A673 (cell line): ENCODE measurements at regions not wholly inside any gene's neighbourhood (a gene's known extent, or its start where the extent isn't known, plus 50 kb on each side); places are given as distances from the start of the nearest gene placed in this dataset.

Experiments
- CTCF ChIP-seq: fragments of 300-800, 200-600 bp; sonication (generic); conservative IDR thresholded peaks from 2 replicates; pipeline ENCODE4 v1.5.1; 2017; ENCODE audit warnings: low read depth, mild to moderate bottlenecking, antibody characterized with exemption, low read length, moderate library complexity, mixed read lengths
- EZH2 ChIP-seq: fragments of 200-600 bp; sonication (generic); IDR thresholded peaks from 2 replicates; pipeline ENCODE4 v1.6.1; 2017; ENCODE audit warnings: borderline replicate concordance, low read depth, mild to moderate bottlenecking, mixed read lengths, antibody characterized with exemption, low read length; ENCODE audit not compliant: poor library complexity, severe bottlenecking

- TF ChIP-seq CTCF = no peak
- TF ChIP-seq EZH2 = no peak
Measured at GRCh38 chr16:86134802-86135461, 236.0 kb downstream of the IRF8 start.
